ENCODE measurements at regions not wholly inside any gene's neighbourhood (a gene's known extent, or its start where the extent isn't known, plus 50 kb on each side); places are given as distances from the start of the nearest gene placed in this dataset.
"Not testable (repeated sequence)": the region's sequence is repeated elsewhere in the genome, so short reads cannot be mapped to it uniquely, and the experiment has no call there.

DNA sequence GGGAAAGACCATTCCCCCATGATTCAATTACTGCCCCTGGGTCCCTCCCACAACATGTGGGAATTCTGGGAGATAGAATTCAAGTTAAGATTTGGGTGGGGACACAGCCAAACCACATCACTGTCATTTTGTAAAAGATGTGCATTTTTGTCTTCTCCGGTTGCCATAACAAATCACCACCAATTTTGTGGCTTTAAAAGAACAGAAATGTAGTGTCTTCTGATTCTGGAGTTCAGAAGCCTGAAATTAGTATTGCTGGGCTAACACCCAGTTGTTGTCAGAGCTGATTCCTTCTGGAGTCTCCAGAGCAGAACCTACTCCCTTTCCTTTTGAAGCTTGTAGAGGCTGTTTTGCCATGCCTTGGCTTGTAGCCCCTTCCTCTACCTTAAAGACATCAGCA lies 54.1 kb upstream of the DHRSX start:
- Histone ChIP-seq H3K36me3 (no peaks in the 10 kb centered on the region), H3K4me1 (no peaks in the 10 kb centered on the region), H3K9me3 (no peaks in the 10 kb centered on the region), H3K27me3 (no peaks in the 10 kb centered on the region), H3K4me3 (no peak overlapping the region), H3K27ac (no peak overlapping the region)
- intact Hi-C loops (cut with DNase I; ENCODE audit: low total_unique reads) (no loop called here), in situ Hi-C loops (cut with MboI; ENCODE audit: low pct_ligation_motif_present in 1 of 4, low pct_unique_long_range_greater_than_20kb in 1 of 4, low sequenced_read_pairs in 3 of 4) (no loop called here)
- TF ChIP-seq POLR2A (IDR thresholded peaks at IDR 0.05) (no peak), POLR2AphosphoS5 (IDR thresholded peaks at IDR 0.05) (no peak), EP300 (IDR thresholded peaks at IDR 0.05; ENCODE audit: low read depth) (no peak)
- TF ChIP-seq, protein P1, sequence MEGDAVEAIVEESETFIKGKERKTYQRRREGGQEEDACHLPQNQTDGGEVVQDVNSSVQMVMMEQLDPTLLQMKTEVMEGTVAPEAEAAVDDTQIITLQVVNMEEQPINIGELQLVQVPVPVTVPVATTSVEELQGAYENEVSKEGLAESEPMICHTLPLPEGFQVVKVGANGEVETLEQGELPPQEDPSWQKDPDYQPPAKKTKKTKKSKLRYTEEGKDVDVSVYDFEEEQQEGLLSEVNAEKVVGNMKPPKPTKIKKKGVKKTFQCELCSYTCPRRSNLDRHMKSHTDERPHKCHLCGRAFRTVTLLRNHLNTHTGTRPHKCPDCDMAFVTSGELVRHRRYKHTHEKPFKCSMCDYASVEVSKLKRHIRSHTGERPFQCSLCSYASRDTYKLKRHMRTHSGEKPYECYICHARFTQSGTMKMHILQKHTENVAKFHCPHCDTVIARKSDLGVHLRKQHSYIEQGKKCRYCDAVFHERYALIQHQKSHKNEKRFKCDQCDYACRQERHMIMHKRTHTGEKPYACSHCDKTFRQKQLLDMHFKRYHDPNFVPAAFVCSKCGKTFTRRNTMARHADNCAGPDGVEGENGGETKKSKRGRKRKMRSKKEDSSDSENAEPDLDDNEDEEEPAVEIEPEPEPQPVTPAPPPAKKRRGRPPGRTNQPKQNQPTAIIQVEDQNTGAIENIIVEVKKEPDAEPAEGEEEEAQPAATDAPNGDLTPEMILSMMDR (IDR thresholded peaks at IDR 0.05): no peak
- no peak for DNase-seq
- WGBS, 2 donors (ENCODE audit: low coverage in 1 of 2): 100% methylated on average over 1 of the region's 1 CpG

DNA sequence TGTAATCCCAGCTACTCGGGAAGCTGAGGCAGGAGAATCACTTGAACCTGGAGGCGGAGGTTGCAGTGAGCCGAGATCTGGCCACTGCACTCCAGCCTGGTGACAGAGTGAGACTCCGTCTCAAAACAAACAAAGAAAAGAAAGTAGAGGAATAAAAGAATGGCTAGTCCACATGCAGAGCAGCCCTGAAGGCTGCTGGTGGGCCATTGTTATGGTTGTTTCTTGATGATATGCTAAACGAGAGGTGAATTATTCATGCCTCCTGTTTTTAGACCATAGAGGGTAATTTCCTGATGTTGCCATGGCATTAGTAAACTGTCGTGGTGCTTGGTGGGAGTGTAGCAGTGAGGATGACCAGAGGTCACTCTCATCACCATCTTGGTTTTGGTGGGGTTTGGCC lies 53.3 kb upstream of the DHRSX start:
- H3K36me3 ChIP-seq; H3K9me3 ChIP-seq; DNase-seq; in situ Hi-C loops (cut with MboI; ENCODE audit: low pct_ligation_motif_present in 1 of 4, low pct_unique_long_range_greater_than_20kb in 1 of 4, low sequenced_read_pairs in 3 of 4); H3K4me1 ChIP-seq; H3K27me3 ChIP-seq; H3K27ac ChIP-seq; intact Hi-C loops (cut with DNase I; ENCODE audit: low total_unique reads); H3K4me3 ChIP-seq: not testable (repeated sequence)
- 71 to 85% methylated on average over 4 to 6 of the region's 6 CpGs for WGBS, 2 donors (ENCODE audit: low coverage in 1 of 2)

DNA sequence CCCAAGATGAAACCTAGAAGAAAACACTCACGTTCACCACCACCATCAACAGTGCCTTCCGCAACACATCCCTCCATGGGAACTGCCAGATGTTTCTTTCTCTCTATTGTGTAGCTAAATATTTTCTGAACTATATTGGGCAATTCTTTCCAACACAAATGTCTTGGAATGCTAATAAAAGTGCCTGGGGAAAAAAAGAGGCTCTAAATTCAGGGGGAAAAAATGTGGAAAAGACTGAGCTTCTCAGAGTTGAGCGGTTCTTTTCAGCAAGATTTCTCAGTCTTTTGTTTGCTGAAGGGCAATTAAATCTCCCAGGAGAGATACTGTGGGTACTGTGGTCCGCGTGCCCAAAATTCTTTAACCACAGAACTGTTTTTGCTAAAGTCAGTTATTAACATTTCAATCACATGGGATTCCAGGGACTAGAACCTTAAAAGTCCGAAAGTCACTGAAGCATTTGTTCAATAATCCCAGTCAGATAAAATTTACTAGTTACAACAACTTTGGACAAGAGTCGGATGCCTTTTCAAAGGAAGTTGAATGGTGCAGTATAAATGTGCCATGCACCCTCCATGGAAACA lies 51.9 kb upstream of the DHRSX start:
- no peaks in the 10 kb centered on the region for H3K36me3 ChIP-seq
- TF ChIP-seq, protein P1 (IDR thresholded peaks at IDR 0.05): no peak
- TF ChIP-seq POLR2AphosphoS5 (IDR thresholded peaks at IDR 0.05) (no peak), POLR2A (IDR thresholded peaks at IDR 0.05) (no peak), EP300 (IDR thresholded peaks at IDR 0.05; ENCODE audit: low read depth) (no peak)
- intact Hi-C loops (cut with DNase I; ENCODE audit: low total_unique reads): no loop called here
- WGBS, 2 donors (ENCODE audit: low coverage in 1 of 2): 46 to 50% methylated on average over 5 to 7 of the region's 7 CpGs
- in situ Hi-C loops (cut with MboI; ENCODE audit: low pct_ligation_motif_present in 1 of 4, low pct_unique_long_range_greater_than_20kb in 1 of 4, low sequenced_read_pairs in 3 of 4): no loop called here
- no peaks in the 10 kb centered on the region for H3K9me3 ChIP-seq
- H3K27ac ChIP-seq: no peak overlapping the region
- H3K27me3 ChIP-seq: no peaks in the 10 kb centered on the region
- DNase-seq: no peak
- H3K4me3 ChIP-seq: no peak overlapping the region
- H3K4me1 ChIP-seq: no peaks in the 10 kb centered on the region

DNA sequence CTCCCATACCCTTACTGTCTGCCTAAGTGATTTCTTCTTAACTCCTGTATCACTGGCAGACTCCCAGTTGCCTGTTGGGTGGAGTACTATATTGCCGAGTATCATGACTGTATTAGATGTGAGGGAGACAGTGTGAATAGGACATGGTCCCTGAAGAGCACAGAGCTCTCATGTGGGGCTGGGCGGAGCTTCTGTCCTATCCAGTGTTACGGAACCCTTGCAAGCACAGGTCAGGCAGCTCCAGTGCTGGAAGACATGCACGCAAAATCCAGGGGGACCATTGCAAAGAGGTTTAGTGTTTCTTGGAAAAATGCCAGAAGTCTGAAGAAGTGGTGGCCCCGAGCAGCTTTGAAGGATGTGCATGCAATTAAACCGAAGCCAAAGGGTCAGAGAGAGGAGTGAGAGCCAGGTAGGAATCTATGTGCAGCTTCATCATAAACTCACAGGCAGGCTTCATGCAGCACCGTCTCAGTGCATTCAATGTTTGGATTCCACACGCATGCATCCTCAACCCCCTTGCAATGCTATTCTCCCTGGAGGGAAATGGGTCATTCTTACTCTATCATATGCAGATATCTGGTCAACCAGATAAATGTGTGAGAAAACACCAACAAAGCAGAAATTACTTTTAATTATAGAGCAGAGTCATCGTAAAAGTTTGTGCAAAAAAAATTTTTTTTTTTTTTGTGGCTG lies 49.7 kb upstream of the DHRSX start:
- Histone ChIP-seq H3K9me3 (no peaks in the 10 kb centered on the region), H3K27me3 (no peaks in the 10 kb centered on the region), H3K4me3 (no peak overlapping the region), H3K36me3 (no peaks in the 10 kb centered on the region), H3K4me1 (no peaks in the 10 kb centered on the region), H3K27ac (no peak overlapping the region)
- 40 to 55% methylated on average over 7 to 9 of the region's 9 CpGs for WGBS, 2 donors (ENCODE audit: low coverage in 1 of 2)
- in situ Hi-C loops (cut with MboI; ENCODE audit: low pct_ligation_motif_present in 1 of 4, low pct_unique_long_range_greater_than_20kb in 1 of 4, low sequenced_read_pairs in 3 of 4): no loop called here
- intact Hi-C loops (cut with DNase I; ENCODE audit: low total_unique reads): no loop called here
- no peak for DNase-seq
- TF ChIP-seq EP300 (IDR thresholded peaks at IDR 0.05; ENCODE audit: low read depth) (no peak), POLR2A (IDR thresholded peaks at IDR 0.05) (no peak), POLR2AphosphoS5 (IDR thresholded peaks at IDR 0.05) (no peak)
- TF ChIP-seq, protein P1 (IDR thresholded peaks at IDR 0.05): no peak

Small RNA genes in the stretch of these regions (small RNA-seq; reads per million reads assigned to genes)
- 0 reads per million in 4 donors for gene MIR6089
